Transverse colon (tissue), 4 donors: ENCODE measurements at regions not wholly inside any gene's neighbourhood (a gene's known extent, or its start where the extent isn't known, plus 50 kb on each side); places are given as distances from the start of the nearest gene placed in this dataset.

Experiments
- DNase-seq: peaks from one replicate; pipeline ENCODE4 v3.0.0-alpha.2; 2019
- H3K27ac ChIP-seq, 4 donors: fragments of 200-600 bp; sonication (generic); 2 replicates each; pipeline ENCODE4 v1.5.1; 2016 to 2018; ENCODE audit warnings: inconsistent platforms in 4 of 4
- H3K27me3 ChIP-seq: fragments of 200-600 bp; sonication (generic); 2 replicates; pipeline ENCODE4 v1.5.1; 2017; ENCODE audit warnings: inconsistent platforms
- H3K36me3 ChIP-seq, 4 donors: fragments of 200-600 bp; sonication (generic); 2 replicates each; pipeline ENCODE4 v1.5.1; 2017 to 2019; ENCODE audit warnings: inconsistent platforms in 4 of 4
- H3K4me1 ChIP-seq, 4 donors: fragments of 200-600 bp; sonication (generic); 2 replicates each; pipeline ENCODE4 v1.5.1; 2017 to 2020; ENCODE audit warnings: inconsistent platforms in 4 of 4
- H3K4me3 ChIP-seq, 4 donors: fragments of 200-600 bp; sonication (generic); 1 replicate in 1 of 4; 2 replicates in 3 of 4; pipeline versions ENCODE4 v1.5.1 to v1.6.1; 2017 to 2019; ENCODE audit warnings: inconsistent platforms in 4 of 4
- H3K9me3 ChIP-seq, 2 donors: fragments of 200-600 bp; sonication (generic); 2 replicates each; pipeline ENCODE4 v1.5.1; 2017 to 2019; ENCODE audit warnings: inconsistent platforms in 2 of 2
- EP300 ChIP-seq: sonication (generic); formaldehyde crosslinking; IDR thresholded peaks from one replicate; pipeline ENCODE4 v1.6.1; 2017; ENCODE audit warnings: antibody characterized with exemption, low read depth
- POLR2A ChIP-seq: fragments of 450-650 bp; IDR thresholded peaks from one replicate; pipeline ENCODE4 v1.6.1; 2016; ENCODE audit warnings: antibody characterized with exemption, mild to moderate bottlenecking, moderate library complexity
- POLR2AphosphoS5 ChIP-seq, 3 donors: sonication (generic); formaldehyde crosslinking; IDR thresholded peaks; one replicate each; pipeline ENCODE4 v1.6.1; 2016; ENCODE audit warnings: antibody characterized with exemption in 3 of 3
- WGBS, 2 donors: methylation state at CpG; one replicate each; pipeline ENCODE4 v1.1.5; 2018; ENCODE audit warnings: low coverage in 1 of 2; 5-methylcytosine and 5-hydroxymethylcytosine counted together
- in situ Hi-C, 4 donors: fragments of 200-750 bp; cut with MboI; loops; one replicate each; pipeline versions ENCODE4 v1.15.0 to v1.15.1; 2017; ENCODE audit warnings: low sequenced_read_pairs in 3 of 4, low pct_ligation_motif_present in 1 of 4, low pct_unique_long_range_greater_than_20kb in 1 of 4
- intact Hi-C: fragments of 100-400 bp; cut with DNase I; formaldehyde crosslinking; loops from one replicate; pipeline ENCODE4 v1.15.1; 2023; ENCODE audit warnings: low total_unique reads
- TF ChIP-seq, protein P1 (sequence below), 5 experiments: fragments of 200-600 bp in 3 of 5; fragments of 450-650 bp in 2 of 5; sonication (generic) in 3 of 5; IDR thresholded peaks; 1 replicate in 2 of 5; 2 replicates in 3 of 5; pipeline ENCODE4 v1.5.1; 2016 to 2017; ENCODE audit warnings: antibody characterized with exemption in 5 of 5, inconsistent platforms in 3 of 5, mild to moderate bottlenecking in 2 of 5, moderate library complexity in 1 of 5

DNA sequence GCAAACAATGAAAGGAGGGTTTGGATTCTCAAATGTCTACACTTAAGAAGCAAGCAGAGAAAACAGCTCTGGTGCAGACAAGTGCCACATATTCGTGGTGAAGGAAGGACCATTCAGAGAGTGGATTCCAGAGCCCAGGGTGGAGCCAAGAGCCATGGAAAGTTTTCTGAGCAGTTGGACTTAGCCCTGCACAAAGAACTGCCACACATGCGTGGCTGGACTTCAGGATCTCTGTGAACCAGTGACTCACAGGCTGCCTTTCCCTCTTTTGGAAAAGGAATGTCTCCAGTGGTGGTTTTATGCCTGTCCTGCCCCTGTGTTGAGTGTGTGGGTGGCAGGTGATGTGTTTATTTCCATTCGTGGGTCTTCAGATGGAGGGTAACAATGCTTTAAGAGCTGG, 489.5 kb downstream of the CDH26 start:
- no peak overlapping the region for H3K27ac ChIP-seq
- H3K9me3 ChIP-seq, result no peaks in the 10 kb centered on the region
- H3K36me3 ChIP-seq, result no peaks in the 10 kb centered on the region
- no peak for TF ChIP-seq POLR2AphosphoS5 (IDR thresholded peaks at IDR 0.05)
- TF ChIP-seq, protein P1, sequence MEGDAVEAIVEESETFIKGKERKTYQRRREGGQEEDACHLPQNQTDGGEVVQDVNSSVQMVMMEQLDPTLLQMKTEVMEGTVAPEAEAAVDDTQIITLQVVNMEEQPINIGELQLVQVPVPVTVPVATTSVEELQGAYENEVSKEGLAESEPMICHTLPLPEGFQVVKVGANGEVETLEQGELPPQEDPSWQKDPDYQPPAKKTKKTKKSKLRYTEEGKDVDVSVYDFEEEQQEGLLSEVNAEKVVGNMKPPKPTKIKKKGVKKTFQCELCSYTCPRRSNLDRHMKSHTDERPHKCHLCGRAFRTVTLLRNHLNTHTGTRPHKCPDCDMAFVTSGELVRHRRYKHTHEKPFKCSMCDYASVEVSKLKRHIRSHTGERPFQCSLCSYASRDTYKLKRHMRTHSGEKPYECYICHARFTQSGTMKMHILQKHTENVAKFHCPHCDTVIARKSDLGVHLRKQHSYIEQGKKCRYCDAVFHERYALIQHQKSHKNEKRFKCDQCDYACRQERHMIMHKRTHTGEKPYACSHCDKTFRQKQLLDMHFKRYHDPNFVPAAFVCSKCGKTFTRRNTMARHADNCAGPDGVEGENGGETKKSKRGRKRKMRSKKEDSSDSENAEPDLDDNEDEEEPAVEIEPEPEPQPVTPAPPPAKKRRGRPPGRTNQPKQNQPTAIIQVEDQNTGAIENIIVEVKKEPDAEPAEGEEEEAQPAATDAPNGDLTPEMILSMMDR (IDR thresholded peaks at IDR 0.05), result no peak
- TF ChIP-seq POLR2A, result no peak
- no peak for TF ChIP-seq EP300
- no peak overlapping the region for H3K4me3 ChIP-seq
- no peak for DNase-seq
- H3K27me3 ChIP-seq, result no peaks in the 10 kb centered on the region
- in situ Hi-C loops (no loop called here), intact Hi-C loops (no loop called here)
- H3K4me1 ChIP-seq, result no peaks in the 10 kb centered on the region
- 17 to 38% methylated on average over 1 to 3 of the region's 3 CpGs for WGBS, 2 donors

DNA sequence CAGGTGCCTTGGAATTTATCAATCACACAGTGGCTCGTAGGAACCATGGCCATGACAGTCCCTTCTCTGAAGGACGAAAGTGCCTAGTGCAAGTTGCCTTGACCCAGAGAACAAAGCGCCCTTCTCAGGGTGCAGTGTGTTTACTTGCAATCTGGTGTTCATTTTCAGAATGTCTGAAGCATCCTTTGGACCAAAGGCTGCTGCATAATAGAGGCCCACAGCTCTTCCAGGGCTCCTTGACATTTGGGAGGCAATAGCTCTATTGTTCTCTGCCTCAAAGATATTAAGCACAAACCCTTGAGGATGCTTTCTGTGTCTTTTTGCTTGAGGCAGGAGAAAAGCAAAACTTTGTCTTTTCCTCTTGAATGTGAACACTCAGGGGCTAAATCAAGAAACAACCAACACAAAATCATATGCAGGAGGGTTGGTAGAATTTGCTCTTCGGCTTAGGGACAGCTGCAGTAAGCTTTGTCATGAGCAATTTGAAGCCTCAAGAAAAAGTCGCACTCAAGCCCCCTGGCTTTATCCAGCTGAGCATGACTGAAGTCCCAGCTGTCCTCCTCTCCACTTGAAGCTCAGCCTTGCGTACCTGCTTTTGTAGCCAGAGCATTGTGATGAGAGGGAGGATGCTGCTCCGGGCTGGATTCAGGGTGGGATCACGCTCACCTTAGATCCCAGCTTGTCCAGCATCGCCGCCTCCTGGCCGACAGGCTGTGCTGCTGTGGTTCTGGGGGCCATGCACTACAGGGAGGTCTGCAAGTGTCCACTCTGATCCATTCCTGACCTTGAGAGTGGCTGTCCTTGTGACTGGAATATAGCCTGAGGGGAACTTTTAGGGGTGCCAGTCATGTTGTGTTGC, 495.4 kb downstream of the CDH26 start:
- H3K9me3 ChIP-seq, result no peaks in the 10 kb centered on the region
- WGBS, 2 donors, result 74% methylated on average over 3 to 11 of the region's 11 CpGs
- H3K27me3 ChIP-seq, result no peaks in the 10 kb centered on the region
- in situ Hi-C loops, result no loop called here
- DNase-seq, result no peak
- H3K4me1 ChIP-seq, result no peaks in the 10 kb centered on the region
- no peak overlapping the region for H3K27ac ChIP-seq
- TF ChIP-seq, protein P1 (IDR thresholded peaks at IDR 0.05), result no peak
- TF ChIP-seq POLR2A (no peak), EP300 (no peak), POLR2AphosphoS5 (IDR thresholded peaks at IDR 0.05) (no peak)
- intact Hi-C loops, result no loop called here
- no peak overlapping the region for H3K4me3 ChIP-seq
- no peaks in the 10 kb centered on the region for H3K36me3 ChIP-seq

DNA sequence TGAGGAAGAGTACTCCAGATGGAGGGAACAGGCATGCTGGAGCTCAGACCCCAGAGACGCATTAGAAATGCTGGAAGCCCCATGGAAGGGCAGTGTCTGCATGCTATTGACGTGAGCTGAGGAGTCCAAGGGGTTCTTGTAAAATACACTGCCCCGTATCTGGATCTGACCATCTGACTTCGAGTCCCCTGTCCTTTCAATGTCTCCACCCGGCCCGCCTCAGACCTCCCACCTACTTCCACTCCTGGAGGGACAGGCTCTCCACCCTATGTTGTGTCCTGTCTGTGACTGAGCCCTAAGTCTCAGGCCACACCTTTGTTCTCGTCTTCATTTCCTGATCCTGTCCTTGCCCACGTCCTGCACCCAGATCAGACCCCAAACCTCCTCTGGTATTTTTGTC, 496.3 kb downstream of the CDH26 start:
- in situ Hi-C loops, result no loop called here

DNA sequence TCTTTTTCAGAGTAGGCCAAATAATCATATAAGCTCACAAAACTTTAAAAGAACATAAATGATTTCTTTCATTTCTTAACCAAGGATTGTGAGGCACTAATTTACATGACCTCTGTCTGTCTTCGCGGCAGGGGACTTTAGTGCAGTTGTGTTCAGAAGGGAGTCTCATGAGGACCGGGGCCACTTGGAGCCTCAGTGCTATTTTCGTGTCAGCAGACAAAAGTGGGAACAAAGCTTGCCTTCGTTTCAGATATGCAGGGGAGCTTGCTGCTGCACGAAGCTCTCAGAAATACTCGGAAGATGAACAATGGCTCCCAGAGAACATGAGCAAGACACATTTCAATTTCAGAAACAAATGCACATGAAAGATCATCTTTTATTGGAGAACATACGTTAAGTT, 497.0 kb downstream of the CDH26 start:
- TF ChIP-seq POLR2AphosphoS5 (IDR thresholded peaks at IDR 0.05), result no peak
- no peak for TF ChIP-seq POLR2A
- TF ChIP-seq EP300, result no peak
- TF ChIP-seq, protein P1 (IDR thresholded peaks at IDR 0.05), result no peak
- in situ Hi-C loops (no loop called here), intact Hi-C loops (no loop called here)
- Histone ChIP-seq H3K27me3 (no peaks in the 10 kb centered on the region), H3K9me3 (no peaks in the 10 kb centered on the region), H3K4me3 (no peak overlapping the region), H3K36me3 (no peaks in the 10 kb centered on the region), H3K4me1 (no peaks in the 10 kb centered on the region), H3K27ac (no peak overlapping the region)
- DNase-seq, result no peak
- 75 to 80% methylated on average over 6 to 8 of the region's 8 CpGs for WGBS, 2 donors

More for the DNA sequence above, 496.3 kb downstream of the CDH26 start:
- TF ChIP-seq EP300 (no peak), POLR2AphosphoS5 (IDR thresholded peaks at IDR 0.05) (no peak), POLR2A (no peak)
- TF ChIP-seq, protein P1 (IDR thresholded peaks at IDR 0.05), result no peak
- no peaks in the 10 kb centered on the region for H3K27me3 ChIP-seq
- 81 to 87% methylated on average over 7 to 8 of the region's 8 CpGs for WGBS, 2 donors
- no peak overlapping the region for H3K4me3 ChIP-seq
- intact Hi-C loops, result no loop called here
- DNase-seq, result no peak
- H3K36me3 ChIP-seq, result no peaks in the 10 kb centered on the region
- no peaks in the 10 kb centered on the region for H3K9me3 ChIP-seq
- no peak overlapping the region for H3K27ac ChIP-seq
- H3K4me1 ChIP-seq, result no peaks in the 10 kb centered on the region
